ENCODE measurements at regions not wholly inside any gene's neighbourhood (a gene's known extent, or its start where the extent isn't known, plus 50 kb on each side); places are given as distances from the start of the nearest gene placed in this dataset.

- ChIA-PET CTCF (no interaction called here), POLR2A (ENCODE audit: unreplicated experiment) (no interaction called here)
- H3K4me2 ChIP-seq (ENCODE audit: low read length) = no peak overlapping the region
- no peaks in the 10 kb centered on the region for H4K20me1 ChIP-seq (ENCODE audit: low read length)
- no peaks in the 10 kb centered on the region for H3K79me2 ChIP-seq (ENCODE audit: low read length)
- no peaks in the 10 kb centered on the region for H3K9me3 ChIP-seq (ENCODE audit: low read length)
- no peaks in the 10 kb centered on the region for H3K9me2 ChIP-seq (replicated peaks; ENCODE audit: low read length)
- no TSS peak for BruUV-seq (replicated peaks)
- H3F3A ChIP-seq (ENCODE audit: low read length, unreplicated experiment) = no peaks in the 10 kb centered on the region
- no peaks in the 10 kb centered on the region for H3K27me3 ChIP-seq (ENCODE audit: low read length)
- no peak for ATAC-seq
- H2AFZ ChIP-seq (ENCODE audit: low read length) = no peak overlapping the region
- no peak overlapping the region for H3K27ac ChIP-seq (ENCODE audit: low read length)
- no peak for DNase-seq
- no peaks in the 10 kb centered on the region for H3K36me3 ChIP-seq (ENCODE audit: low read depth, low read length)
- no peaks in the 10 kb centered on the region for H3K4me1 ChIP-seq (ENCODE audit: insufficient read depth, low read length)
- no peak overlapping the region for H3K4me3 ChIP-seq (ENCODE audit: low read length)
- no peak overlapping the region for H3K9ac ChIP-seq (ENCODE audit: low read length)
- TF ChIP-seq CTCF (conservative IDR thresholded peaks at IDR 0.05; ENCODE audit: low read depth, low read length) (no peak), EZH2 (IDR thresholded peaks at IDR 0.05; ENCODE audit: low read length, unreplicated experiment) (no peak), EZH2phosphoT487 (IDR thresholded peaks at IDR 0.05; ENCODE audit: borderline replicate concordance, low read length) (no peak)
- intact Hi-C loops (cut with micrococcal nuclease) = no loop called here
Measured at GRCh38 chr10:128813574-128813973, 653.5 kb upstream of the MGMT start.

DNA sequence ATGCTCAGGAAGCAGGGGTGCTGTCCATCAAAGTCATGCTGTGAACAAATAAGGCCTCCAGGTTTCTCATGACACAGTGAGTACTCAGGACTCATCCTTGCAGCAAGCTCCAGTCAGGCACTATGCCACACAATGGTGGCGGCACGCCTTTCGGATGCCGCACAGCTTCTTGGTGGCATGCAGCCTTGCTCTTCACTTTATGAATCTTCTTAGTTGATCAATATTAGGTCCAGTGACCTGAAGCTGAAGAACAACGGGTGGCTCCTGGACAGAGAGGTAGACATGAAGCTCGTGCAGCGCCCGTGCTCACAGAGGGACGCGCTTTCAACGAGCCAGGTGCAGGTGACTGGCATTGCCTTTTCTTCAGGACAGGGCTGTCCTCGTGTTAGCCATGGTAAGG is 653.0 kb upstream of the MGMT start:
- BruUV-seq (replicated peaks) = no TSS peak
- ChIA-PET POLR2A (ENCODE audit: unreplicated experiment) (no interaction called here), CTCF (no interaction called here)

DNA sequence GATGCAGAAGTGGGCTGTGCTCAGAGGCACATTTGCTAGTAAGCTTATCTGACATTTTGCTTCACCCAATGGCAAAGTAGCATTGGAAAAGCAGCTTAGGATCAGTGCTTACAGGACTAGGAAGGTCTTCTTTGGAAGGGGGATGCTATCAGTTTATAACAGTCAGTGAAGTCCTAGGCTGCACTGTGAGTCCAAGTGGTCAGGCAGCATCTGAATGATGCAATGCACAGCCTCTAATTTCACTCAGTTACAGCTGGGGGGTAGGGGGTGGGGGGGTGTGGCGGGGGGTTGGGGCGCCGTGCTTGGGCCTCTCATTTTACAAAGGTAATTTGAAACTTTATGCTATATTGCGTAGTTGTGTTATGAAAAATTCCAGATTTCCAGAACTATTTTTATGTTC is 652.3 kb upstream of the MGMT start:
- Histone ChIP-seq H3K9ac (ENCODE audit: low read length) (no peak overlapping the region), H3K27ac (ENCODE audit: low read length) (no peak overlapping the region), H3K4me1 (ENCODE audit: insufficient read depth, low read length) (no peaks in the 10 kb centered on the region), H3F3A (ENCODE audit: low read length, unreplicated experiment) (no peaks in the 10 kb centered on the region), H3K79me2 (ENCODE audit: low read length) (no peaks in the 10 kb centered on the region), H2AFZ (ENCODE audit: low read length) (no peak overlapping the region), H3K27me3 (ENCODE audit: low read length) (no peaks in the 10 kb centered on the region), H3K9me2 (replicated peaks; ENCODE audit: low read length) (no peaks in the 10 kb centered on the region), H3K4me2 (ENCODE audit: low read length) (no peak overlapping the region), H3K4me3 (ENCODE audit: low read length) (no peak overlapping the region), H4K20me1 (ENCODE audit: low read length) (no peaks in the 10 kb centered on the region), H3K36me3 (ENCODE audit: low read depth, low read length) (no peaks in the 10 kb centered on the region), H3K9me3 (ENCODE audit: low read length) (no peaks in the 10 kb centered on the region)
- DNase-seq (no peak), ATAC-seq (no peak)
- POLR2A ChIA-PET (ENCODE audit: unreplicated experiment) = no interaction called here
- intact Hi-C loops (cut with micrococcal nuclease) = no loop called here
- CTCF ChIA-PET = no interaction called here
- no peak for TF ChIP-seq CTCF (conservative IDR thresholded peaks at IDR 0.05; ENCODE audit: low read depth, low read length)
- TF ChIP-seq EZH2phosphoT487 (IDR thresholded peaks at IDR 0.05; ENCODE audit: borderline replicate concordance, low read length) = no peak
- no peak for TF ChIP-seq EZH2 (IDR thresholded peaks at IDR 0.05; ENCODE audit: low read length, unreplicated experiment)
- BruUV-seq (replicated peaks) = no TSS peak

More for the DNA sequence above, 653.0 kb upstream of the MGMT start:
- no peak for ATAC-seq
- Histone ChIP-seq H3K9me3 (ENCODE audit: low read length) (no peaks in the 10 kb centered on the region), H3K4me1 (ENCODE audit: insufficient read depth, low read length) (no peaks in the 10 kb centered on the region), H3K36me3 (ENCODE audit: low read depth, low read length) (no peaks in the 10 kb centered on the region), H3K9ac (ENCODE audit: low read length) (no peak overlapping the region), H3K79me2 (ENCODE audit: low read length) (no peaks in the 10 kb centered on the region), H4K20me1 (ENCODE audit: low read length) (no peaks in the 10 kb centered on the region), H2AFZ (ENCODE audit: low read length) (no peak overlapping the region), H3F3A (ENCODE audit: low read length, unreplicated experiment) (no peaks in the 10 kb centered on the region), H3K4me3 (ENCODE audit: low read length) (no peak overlapping the region), H3K4me2 (ENCODE audit: low read length) (no peak overlapping the region), H3K27me3 (ENCODE audit: low read length) (no peaks in the 10 kb centered on the region), H3K9me2 (replicated peaks; ENCODE audit: low read length) (no peaks in the 10 kb centered on the region), H3K27ac (ENCODE audit: low read length) (no peak overlapping the region)
- DNase-seq = no peak
- no peak for TF ChIP-seq EZH2phosphoT487 (IDR thresholded peaks at IDR 0.05; ENCODE audit: borderline replicate concordance, low read length)
- no peak for TF ChIP-seq EZH2 (IDR thresholded peaks at IDR 0.05; ENCODE audit: low read length, unreplicated experiment)
- no peak for TF ChIP-seq CTCF (conservative IDR thresholded peaks at IDR 0.05; ENCODE audit: low read depth, low read length)
- intact Hi-C loops (cut with micrococcal nuclease) = no loop called here

Measured in PC-3 (cell line).